KG1 (cell line): ENCODE measurements at regions not wholly inside any gene's neighbourhood (a gene's known extent, or its start where the extent isn't known, plus 50 kb on each side); places are given as distances from the start of the nearest gene placed in this dataset.

Experiments used
- DNase-seq: peaks from one replicate; lab custom pipeline; 2025; lab: John Stamatoyannopoulos, UW

DNA sequence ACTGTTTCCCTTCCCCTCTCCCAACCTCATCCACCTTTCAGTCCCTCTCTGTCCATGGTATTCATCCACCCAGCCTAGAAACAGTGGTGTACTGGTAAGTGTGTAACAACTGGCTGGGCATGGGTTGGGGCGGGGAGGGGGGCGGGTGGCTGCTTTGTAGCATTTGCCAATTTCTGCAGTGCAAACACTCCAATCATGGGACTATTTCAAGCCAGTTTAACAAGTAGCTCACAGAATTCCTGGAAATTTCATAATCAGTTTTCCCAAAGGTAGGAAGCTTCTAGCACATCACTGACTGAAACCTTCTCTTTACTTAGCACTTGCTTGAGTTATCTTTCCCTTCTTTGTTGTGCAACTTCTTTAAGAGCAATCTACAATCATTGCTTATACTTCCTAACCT is 100.8 kb upstream of the WASF3 start:
- DNase-seq: no peak

DNA sequence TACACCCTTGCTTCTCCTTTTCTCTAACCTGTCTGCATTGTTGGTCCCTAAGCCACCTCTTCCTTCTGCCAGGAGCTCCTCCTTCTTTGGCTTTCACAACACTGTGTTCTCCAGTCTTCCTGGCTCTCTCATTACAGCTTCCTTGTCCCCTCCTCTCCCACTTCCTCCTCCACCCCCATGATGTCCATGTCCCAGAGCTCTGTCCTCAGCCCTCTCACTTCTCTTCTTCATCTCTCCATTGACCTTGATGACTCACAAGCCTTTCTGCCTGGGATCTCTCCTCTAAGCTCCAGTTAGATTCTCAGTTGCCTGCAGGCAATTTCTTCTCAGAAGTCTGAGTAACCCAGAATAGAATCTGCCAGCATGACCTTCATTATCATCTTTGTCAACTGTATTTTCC is 100.3 kb upstream of the WASF3 start:
- DNase-seq: no peak

DNA sequence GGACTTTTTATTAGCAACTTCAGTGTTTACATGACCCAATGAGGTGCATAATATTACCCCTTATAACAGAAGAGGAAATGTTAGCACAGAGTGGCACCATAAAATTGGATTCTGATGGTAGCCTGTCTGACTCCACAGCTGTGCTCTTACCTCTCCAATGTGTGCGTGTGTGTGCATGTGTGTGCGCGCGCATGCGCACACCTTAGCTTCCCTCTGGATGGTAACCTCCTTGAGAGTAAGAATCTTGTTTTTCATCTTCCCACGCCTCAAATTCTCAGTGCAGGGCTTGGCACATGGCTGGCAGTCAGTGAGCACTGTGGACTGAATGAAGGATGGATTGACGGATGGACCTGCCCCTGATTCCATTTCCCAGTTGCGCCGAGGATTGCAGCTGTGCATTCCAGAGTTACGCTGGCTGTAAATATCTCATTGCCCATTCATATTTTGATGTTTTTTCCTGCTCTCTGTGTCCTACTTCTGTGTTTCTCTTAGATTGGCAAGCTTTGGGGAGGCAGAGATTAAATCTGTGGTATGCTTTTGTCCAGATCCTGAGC is 99.2 kb upstream of the WASF3 start:
- DNase-seq: no peak

DNA sequence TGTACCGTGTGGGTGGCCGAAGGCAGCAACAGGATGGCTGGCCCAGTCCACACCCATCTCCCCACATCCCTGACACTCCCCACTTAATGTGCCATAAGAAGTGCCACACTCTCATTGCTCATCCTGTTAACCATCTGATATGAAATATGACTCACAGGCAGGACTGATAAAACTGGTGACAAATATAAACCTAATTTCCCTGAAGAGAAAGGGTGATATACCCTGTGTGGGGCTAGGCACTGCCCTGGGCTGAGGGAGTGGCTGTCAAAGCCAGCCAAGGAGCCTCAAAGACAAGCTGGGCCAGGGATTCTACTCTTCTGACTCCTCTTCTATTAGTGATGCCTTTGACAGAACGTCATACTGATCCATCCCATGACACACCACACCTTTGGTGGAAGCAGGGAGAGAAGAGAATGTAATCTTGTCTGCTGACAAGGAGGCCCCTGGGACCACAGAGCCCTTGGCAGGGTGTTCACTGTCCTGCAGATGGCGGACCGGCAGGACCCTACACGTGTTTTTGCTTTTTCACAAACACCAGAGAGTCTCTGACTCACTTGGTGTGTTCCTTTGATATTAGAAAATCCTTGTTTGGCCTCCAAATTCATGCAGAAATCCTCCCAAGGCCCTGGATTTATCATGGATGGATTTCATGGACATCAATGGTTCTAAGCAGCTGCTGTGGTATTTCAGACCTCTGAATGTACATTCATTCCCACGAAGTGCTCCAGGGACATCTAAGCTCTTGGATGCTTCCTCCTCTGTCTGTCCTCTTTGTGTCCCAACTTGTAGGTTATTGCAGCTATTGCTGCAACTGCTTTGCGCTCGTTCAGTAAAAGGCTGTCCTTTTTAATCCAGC is 98.0 kb upstream of the WASF3 start:
- no peak for DNase-seq

DNA sequence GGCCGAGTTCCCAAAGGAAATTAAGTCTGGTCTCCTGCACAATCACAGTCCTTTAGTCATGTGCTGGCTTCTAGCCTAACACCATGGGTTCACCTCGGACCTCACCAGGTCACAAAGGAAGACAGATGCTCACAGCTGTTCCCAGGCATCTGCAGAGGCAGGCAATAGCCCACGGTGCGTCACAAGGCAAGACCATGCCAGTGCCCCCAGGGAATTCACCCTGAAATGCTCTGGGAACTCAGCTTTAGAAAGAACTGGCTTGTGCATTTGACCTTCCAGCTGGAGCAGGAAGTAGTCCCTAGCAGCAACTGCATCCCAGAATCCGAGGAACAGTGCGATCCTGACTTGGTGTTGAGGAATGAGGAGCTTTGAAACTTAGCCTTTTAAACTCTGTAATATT is 96.8 kb upstream of the WASF3 start:
- DNase-seq: no peak

DNA sequence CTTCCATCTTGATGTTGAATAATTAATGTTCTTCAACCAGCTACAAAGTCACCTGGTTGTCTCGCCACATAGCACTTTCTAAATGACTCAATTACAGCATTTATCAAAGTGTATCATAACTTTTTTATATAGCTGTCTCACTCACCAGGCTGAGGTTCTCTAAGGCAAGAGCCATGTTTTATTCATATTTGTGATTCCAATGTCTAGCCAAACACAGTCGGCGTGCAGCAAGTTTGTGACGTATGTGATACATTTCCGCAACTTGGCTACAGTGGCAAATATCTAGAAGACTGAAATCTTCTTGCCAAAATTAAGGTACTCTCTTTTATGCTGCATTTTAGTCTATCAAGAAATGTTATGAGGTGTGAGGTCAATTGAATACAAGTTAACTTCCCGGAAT is 94.2 kb upstream of the WASF3 start:
- no peak for DNase-seq

DNA sequence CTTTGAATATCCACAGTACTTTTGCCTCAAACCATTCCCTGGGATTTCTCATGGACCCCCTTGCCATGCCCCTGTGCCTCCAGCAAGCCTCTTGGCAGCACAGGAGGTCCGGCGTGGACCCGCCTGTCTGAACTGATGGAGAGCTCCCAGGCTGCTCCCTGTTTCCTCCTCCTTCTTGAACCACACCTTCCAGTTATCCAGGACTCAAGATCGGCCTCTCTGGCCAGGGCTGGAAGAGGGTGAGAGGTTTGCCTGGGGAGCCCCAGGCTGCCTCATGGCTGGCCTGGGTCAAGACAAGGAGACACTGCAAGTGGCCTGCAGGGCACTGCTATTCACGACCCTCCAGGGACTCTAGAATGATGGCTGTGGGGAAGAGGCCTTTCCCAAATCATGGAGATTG is 93.6 kb upstream of the WASF3 start:
- DNase-seq: no peak

DNA sequence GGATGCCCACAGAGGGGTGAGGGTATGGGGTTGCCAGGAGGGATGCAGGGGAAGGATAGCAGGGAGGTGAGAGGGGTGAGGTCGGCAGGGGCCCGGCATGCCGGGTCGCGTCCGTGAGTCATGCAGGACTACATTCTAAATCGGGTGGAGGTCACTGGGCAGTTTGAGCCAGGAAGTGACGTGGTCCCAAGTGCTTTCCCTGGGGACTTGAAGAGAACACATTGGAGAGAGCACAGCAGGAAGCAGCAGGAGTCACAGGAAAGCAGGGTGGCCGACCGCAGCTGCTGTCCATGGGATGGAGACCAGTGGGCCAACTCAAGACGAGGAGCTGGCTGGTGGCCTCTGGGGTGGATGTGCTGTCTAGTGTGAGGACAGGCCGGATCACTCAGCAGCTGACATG is 92.0 kb upstream of the WASF3 start:
- DNase-seq: no peak

DNA sequence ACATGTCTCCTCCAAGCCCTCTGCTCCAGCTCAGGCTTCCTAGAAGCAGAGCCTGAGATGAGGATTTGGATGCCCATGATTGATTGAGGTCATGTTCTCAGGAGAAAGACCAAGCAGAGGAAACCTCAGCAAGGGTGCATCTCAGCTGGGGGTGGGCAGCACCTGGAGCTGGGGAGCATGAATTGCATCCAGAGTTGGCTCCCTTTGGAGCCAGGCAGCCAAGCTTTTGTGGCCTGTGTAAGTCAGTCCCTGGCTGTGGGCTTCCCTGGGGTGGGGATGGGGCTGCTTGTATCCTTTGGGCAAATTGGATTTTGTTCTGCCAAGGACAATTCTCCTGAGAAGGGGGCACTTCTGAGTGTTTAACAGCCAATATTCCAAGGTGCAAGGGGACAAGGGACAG is 91.5 kb upstream of the WASF3 start:
- no peak for DNase-seq

DNA sequence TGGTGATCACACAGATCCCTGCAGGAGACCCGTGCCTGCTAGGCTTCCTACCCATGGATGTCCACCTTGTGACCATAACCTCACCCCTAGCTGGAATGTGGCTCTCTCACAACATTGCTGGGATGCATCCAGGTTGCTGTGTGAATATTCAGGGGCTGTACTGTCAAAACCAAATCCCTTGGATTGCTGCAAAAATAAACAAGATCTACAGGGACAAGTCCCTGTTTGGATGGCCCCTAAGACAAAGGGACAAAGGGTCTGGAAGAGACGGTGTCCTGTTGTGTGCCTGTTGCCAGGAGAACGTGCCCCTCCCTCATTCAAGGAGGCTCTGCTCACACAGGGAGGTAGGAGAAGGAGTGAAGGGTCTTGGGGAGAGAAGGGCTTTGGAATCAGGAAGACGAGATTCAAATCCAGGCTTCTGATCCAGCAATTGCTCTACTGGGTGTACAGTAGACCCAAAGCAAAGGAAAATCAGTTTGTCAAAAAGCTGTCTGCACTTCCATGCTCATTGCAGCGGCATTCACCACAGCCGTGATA is 89.2 kb upstream of the WASF3 start:
- DNase-seq: no peak

DNA sequence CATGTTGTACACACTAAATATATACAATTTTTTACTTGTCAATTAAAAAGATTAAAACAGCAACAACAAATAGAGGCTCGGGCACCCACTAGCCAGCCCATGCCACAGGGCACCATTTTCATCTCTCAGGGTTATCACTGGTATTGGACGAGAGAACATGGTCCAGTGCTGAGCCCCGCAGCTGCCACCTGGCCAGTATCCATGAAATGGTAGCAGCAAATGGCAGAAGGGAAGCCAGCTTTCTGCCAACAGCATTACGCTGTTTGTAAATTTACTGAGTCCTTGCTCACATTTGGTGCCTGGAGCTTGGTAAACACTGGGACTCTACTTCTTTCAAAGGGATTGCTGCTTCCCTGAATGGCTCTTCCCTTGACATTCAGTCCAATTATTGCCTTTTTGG is 87.9 kb upstream of the WASF3 start:
- DNase-seq: no peak

DNA sequence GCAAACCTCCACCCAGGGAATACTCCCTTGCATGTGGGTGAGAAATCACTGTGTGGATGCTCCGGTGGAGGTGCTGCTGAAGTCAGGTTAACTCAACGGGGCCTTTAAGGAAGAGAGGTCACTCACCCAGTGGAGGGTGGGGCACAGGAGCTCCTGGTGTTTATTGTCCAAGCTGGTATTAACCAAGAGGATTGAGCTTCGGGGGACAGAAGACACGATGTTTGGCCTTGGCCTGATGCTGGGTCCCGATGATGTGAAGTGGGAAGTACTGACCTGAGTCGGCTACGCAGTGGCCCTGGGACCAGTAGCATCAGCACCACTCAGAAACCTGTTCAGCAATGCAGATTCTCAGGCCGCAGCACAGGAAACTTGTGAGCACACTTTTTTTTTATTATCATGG is 85.7 kb upstream of the WASF3 start:
- DNase-seq: no peak

DNA sequence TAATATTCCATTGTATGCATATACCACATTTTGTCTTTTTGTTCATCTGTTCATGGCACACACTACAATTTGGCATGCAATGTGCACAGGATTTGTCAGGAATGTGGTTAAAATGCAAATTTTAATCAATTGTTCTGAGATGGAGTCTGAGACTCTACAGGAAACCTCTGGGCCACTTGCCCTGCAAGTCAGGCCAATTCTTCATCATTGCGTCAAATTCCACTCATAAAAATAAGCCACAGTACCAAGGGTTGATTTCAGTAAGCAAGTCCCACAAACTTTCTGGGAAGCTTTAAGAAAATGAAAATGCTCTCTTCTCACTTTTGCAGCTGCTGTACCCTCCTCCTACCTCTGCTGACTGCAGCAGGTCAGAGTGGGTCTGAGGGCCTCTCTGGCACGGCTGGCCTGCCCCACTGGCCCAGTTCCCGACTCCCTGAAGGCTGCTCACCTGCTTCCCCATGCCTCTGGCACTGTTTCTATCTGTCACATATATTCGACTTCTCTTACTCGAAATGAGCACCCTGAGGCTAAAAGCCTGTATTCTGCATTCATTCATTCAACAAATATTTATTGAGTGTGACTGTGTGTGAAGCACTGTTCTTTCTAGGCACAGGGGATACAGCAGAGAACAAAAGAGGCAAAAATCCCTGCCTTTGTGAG is 83.8 kb upstream of the WASF3 start:
- DNase-seq: no peak

DNA sequence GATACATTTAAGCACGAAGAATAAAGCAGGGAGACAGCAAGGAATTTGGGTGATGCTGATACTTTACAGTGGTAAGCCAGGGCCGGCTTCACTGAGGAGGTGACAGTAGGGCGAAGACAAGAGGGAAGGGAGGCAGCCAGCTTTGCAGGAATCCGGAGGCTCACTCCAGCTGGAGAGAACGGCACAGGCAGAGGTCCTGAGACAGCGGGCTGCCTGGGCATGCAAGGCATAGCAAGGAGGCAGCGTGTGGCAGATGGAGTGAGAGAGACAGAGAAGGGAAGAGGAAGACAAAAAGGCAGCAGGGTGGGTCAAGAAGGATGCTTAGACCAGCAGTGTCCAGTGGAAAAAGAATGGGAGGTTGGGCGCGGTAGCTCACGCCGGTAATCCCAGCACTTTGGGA is 83.2 kb upstream of the WASF3 start:
- no peak for DNase-seq

DNA sequence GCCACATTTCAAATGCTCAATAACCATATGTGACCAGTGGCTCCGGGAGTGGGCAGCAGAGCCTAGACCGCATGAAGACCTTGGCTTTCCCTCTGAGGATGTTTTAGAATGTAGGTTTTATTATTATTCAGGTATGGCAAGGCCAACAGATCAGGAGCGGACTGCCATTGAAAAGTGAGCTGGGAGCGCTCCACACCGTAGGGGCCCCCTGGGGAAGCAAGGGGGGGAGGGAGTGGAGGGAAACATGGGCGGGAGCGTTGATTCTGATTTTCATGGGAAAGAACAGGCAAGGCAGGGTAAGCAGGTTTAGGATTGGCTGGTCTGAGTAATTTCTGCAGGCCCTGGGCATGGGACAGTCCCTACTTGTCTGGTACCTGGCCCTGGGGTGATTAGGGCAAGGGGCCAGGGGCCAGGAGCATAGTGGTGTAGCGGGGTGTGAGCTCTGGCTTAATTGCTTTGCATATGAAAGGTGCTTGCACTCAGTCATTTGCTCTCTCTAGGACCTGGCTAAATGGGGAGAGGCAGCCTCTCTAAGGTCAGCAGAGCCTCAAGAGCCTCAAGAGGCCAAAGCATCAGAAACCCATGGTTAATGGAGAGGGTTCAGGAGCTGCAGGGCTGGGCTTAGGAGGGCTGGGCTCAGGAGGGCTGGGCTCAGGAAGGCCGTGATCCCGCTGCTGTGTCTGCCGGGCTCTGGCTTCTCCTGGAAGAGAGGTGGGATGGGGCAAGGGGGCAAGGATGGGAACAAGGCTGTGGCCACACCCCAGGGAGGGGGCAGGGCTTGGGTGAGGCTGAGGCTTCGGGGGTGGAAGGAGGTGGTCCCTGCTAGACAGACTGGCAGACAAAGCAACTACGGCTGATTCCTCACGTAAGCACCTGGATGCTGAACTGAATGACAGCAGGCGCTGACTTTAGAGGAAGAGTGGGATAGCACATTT is 82.0 kb upstream of the WASF3 start:
- no peak for DNase-seq

DNA sequence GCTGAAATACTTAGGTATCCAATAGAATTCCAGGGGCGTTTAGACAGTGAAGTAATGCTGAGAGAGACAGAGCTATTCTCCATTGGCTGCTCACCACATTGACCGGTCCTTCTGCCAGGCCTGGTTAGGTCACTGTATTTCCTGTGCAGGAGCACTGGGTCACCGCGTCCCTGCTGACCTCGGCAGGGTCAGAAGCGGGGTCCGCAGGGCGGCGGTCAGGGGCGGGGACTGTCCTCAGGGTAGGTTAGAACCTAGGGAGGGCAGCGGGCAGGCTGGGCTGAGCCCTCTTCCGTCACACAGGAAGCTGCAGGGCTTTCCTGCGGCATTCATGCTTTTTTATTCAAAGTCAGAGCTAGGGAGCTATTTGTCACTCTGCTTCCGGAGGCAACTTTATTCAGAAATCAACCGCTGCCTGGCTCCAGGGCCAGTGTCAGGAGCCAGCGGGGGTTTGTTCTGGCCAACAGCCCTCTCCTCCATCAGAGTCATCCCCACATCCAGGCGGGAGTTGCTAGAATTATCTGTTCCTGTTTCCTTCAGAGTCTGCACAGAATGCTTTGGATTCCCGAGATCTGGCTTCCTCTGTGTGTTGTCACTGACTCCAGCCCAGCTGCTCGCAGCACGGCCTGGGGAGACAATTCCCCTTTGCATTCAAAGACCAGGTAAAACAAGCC is 81.2 kb upstream of the WASF3 start:
- no peak for DNase-seq

DNA sequence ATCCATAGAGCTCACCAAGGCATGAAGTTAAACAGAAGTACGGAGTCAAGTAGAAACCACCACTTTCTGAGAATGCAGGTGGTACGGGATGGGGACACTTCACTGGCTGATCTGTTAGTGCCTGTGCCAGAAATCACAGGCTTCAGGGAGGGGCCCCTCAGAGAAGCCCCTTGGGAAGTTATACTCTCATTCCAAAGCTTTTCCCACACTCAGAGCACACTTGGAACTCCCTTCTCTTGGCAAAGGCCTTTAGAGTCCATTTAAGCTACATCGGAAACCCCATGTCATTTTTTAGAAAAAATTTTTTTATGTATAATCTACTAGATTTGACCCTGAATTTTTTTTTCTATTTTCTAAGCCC is 80.7 kb upstream of the WASF3 start:
- no peak for DNase-seq

DNA sequence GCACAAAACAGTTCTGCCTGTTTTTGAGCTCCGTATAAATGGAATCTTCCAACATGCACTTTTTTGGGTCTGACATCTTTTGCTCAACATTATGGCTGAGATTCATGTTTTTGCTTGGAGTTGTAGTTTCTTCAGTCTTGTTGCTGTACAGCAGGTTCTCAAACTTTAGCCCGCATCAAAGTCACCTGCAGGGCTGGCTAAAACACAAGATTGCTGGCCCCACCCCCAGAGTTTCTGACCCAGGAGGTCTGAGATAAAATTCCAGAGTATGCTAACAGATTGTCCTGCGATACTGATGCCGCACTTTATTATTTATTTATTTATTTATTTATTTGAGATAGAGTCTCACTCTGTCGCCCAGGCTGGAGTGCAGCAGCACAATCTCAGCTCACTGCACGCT is 79.8 kb upstream of the WASF3 start:
- DNase-seq: no peak

DNA sequence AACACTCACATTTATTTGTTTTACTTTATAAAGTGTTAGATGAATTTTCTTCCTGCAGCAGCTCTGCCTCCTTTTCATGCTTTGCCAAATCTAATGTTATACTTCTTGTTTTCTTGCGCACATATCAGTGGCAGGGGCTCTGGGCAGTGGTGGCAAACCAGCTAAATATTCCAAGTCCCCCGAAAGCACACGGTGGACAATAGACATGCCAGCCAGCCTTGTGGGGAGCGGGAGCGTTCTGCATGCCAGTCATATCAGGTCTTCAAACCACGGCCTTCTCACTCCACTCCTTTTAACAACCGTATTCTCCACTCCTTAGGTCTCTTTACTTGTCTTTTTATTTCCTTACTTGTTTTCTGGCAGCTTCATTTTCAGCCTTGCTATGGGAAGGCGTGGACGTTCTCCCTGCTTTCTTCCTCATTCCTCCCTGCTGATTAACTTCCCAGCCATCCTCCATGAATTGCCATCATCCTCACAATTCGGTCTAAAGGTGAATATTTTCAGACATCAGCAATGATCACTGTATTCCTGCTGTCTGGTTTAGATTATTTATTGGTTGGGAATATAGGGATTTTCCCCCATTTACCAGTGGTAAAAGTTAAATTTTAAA is 77.1 kb upstream of the WASF3 start:
- DNase-seq: no peak

DNA sequence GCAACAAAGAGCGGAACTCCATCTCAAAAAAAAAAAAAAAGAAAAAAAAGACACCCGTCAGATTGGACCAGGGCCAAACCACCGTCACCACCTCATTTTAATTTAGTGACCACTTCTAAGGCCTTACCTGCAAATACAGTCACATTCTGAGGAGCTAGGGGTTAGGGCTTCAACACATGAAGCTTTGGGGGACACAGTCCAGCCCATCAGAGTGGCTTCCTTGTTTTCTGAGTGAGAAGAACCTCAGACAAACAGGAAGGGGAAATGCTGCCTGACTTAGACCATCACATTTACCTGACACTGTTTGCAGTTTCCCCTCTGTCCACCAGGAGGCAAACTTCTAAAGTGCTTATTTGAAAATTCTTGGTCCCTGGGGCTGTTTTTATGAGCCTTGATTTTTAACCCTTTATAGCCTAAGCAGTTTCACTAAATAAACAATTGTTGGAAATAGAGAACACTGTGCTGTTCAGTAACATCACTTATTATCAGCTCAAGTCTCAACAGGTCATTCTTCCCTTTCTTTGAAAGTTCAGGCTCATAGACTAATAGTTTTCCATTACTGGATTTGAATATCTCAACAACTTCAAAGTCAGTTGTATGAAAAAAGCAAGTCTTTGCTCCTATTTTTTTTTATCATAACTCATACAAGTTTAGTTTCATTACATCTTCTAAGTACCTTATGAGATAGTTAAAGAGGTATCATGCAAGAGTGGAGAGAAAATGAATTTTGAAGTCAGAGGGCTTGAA is 74.9 kb upstream of the WASF3 start:
- peak; percentile 63 for DNase-seq

DNA sequence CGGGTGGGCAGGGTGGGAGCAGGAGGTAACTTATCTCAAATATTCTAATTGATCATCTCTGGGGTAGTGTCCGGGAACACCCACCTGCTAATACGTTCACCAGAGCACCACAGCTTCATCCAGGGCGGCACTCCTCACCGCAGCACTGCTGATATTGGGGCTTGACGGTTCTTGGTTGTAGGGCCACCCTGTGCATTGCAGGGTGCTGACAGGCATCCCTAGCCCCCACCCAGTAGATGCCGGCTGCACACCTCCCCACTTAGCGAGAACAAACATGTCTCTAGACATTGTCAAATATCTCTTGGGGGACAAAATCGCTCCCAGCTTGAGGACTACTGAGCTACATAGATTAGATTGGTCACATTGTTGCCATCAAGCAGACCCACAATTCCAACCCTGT is 73.9 kb upstream of the WASF3 start:
- DNase-seq: no peak
